K562 (cell line): ENCODE measurements at regions not wholly inside any gene's neighbourhood (a gene's known extent, or its start where the extent isn't known, plus 50 kb on each side); places are given as distances from the start of the nearest gene placed in this dataset.
A peak's percentile ranks its signal among the peaks of the same experiment; 100 is the strongest.

Source experiments
- ATAC-seq: fragments of 200-7000 bp; cut with Tn5 transposase; 3 replicates; pipeline ENCODE4 v1.9.1; 2020; ENCODE audit warnings: moderate library complexity
- BruUV-seq: library from RNA; stranded (reverse); fragments of 400-500 nt; replicated peaks from 2 replicates; lab custom pipeline; 2021; lab: Mats Ljungman, UMichigan
- CTCF ChIA-PET: fragments of 300-600 bp; formaldehyde crosslinking; extraction: SDS; loops from one replicate; lab custom pipeline; 2021; ENCODE audit warnings: low intra/inter-chr PET ratio; lab: Yijun Ruan, JAX
- POLR2A ChIA-PET: fragments of 300-600, 350-650 bp; sonication (Branson Sonifier 250); formaldehyde crosslinking; extraction: SDS; loops from one replicate; lab custom pipeline; 2021; ENCODE audit warnings: antibody characterized with exemption, inconsistent platforms; lab: Yijun Ruan, JAX
- DNase-seq, 4 experiments: peaks; one replicate each; pipeline versions ENCODE4 v3.0.0 to v3.0.0-alpha.2; 2011 to 2018; ENCODE audit warnings: low spot score in 3 of 4, mixed read lengths in 3 of 4; ENCODE audit errors: extremely low read depth in 1 of 4
- FAIRE-seq: peaks from 2 replicates; lab custom pipeline; 2011; peaks lifted over from hg19 to GRCh38; lab: Jason Lieb, UNC
- H2AFZ ChIP-seq: 2 replicates; pipeline ENCODE4 v1.6.0; 2011; ENCODE audit warnings: low read depth, low read length, control low read depth, inconsistent platforms
- H3K27ac ChIP-seq: fragments of 200-600 bp; 3 replicates; pipeline ENCODE4 v1.8.0; 2011; ENCODE audit warnings: low read depth, mild to moderate bottlenecking, control low read depth, inconsistent platforms, low read length, moderate library complexity, mixed read lengths; ENCODE audit errors: extremely low read depth
- H3K27me3 ChIP-seq, 2 experiments: fragments of 300-600 bp in 1 of 2; 2 replicates in 1 of 2; 3 replicates in 1 of 2; pipeline versions ENCODE4 v1.6.0 to v1.8.0; 2011; ENCODE audit warnings: inconsistent platforms in 2 of 2, low read length in 2 of 2, mild to moderate bottlenecking in 1 of 2, mixed read lengths in 1 of 2, moderate library complexity in 1 of 2; ENCODE audit not compliant: control insufficient read depth in 2 of 2, insufficient read depth in 2 of 2
- H3K36me3 ChIP-seq: fragments of 300-600 bp; 3 replicates; pipeline ENCODE4 v1.8.0; 2011; ENCODE audit warnings: mild to moderate bottlenecking, low read length, inconsistent platforms; ENCODE audit not compliant: control insufficient read depth, insufficient read depth
- H3K4me1 ChIP-seq, 2 experiments: fragments of 200-600 bp in 1 of 2; replicated peaks in 1 of 2; 2 replicates in 1 of 2; 3 replicates in 1 of 2; pipeline versions ENCODE4 v1.5.1 to v1.8.0; 2011; ENCODE audit warnings: inconsistent platforms in 2 of 2, low read length in 2 of 2, mild to moderate bottlenecking in 1 of 2, mixed read lengths in 1 of 2, moderate library complexity in 1 of 2; ENCODE audit not compliant: control insufficient read depth in 2 of 2, insufficient read depth in 2 of 2
- H3K4me2 ChIP-seq: 2 replicates; pipeline ENCODE4 v1.6.1; 2011; ENCODE audit warnings: low read length, control low read depth, inconsistent platforms, mixed read lengths; ENCODE audit not compliant: insufficient read depth
- H3K4me3 ChIP-seq: fragments of 200-600 bp; sonication (generic), shearing (Covaris generic); 2 replicates; pipeline ENCODE4 v1.5.1; 2016; ENCODE audit warnings: control low read depth, inconsistent platforms
- H3K79me2 ChIP-seq: fragments of 200-600 bp; 3 replicates; pipeline ENCODE4 v1.8.0; 2011; ENCODE audit warnings: low read length, inconsistent platforms; ENCODE audit not compliant: control insufficient read depth, insufficient read depth
- H3K9ac ChIP-seq, 2 experiments: 2 replicates each; pipeline versions ENCODE4 v1.6.0 to v1.6.1; 2011; ENCODE audit warnings: low read depth in 2 of 2, low read length in 2 of 2, control low read depth in 1 of 2, inconsistent platforms in 1 of 2, mild to moderate bottlenecking in 1 of 2, mixed read lengths in 1 of 2; ENCODE audit not compliant: insufficient read depth in 1 of 2
- H3K9me1 ChIP-seq: one replicate; pipeline ENCODE4 v1.6.0; 2011; ENCODE audit warnings: inconsistent platforms, mild to moderate bottlenecking, low read length, moderate library complexity; ENCODE audit not compliant: control insufficient read depth, insufficient read depth
- H3K9me3 ChIP-seq: replicated peaks from 2 replicates; pipeline ENCODE4 v1.5.1; 2011; ENCODE audit warnings: low read depth, low read length, inconsistent platforms; ENCODE audit not compliant: control insufficient read depth, insufficient read depth
- H4K20me1 ChIP-seq: replicated peaks from 2 replicates; pipeline ENCODE4 v1.6.1; 2011; ENCODE audit warnings: low read length, inconsistent platforms, mixed read lengths; ENCODE audit not compliant: control insufficient read depth, insufficient read depth
- ATF3 ChIP-seq, 2 experiments: fragments of 450-650 bp in 1 of 2; sonication (generic) in 1 of 2; formaldehyde crosslinking in 1 of 2; IDR thresholded peaks in 1 of 2; conservative IDR thresholded peaks in 1 of 2; 2 replicates each; pipeline versions ENCODE4 v1.6.1 to v1.8.1; 2016 to 2023; ENCODE audit warnings: mild to moderate bottlenecking in 2 of 2, moderate library complexity in 2 of 2, inconsistent platforms in 1 of 2, missing genetic modification reagents in 1 of 2
- CEBPB ChIP-seq: fragments of 450-650 bp; IDR thresholded peaks from 2 replicates; pipeline ENCODE4 v1.6.1; 2016; ENCODE audit warnings: missing genetic modification characterization, missing compliant biosample characterization
- CEBPG ChIP-seq, 3 experiments: fragments of 200-800 bp in 1 of 3; sonication (Bioruptor generic) in 1 of 3; sonication (generic) in 1 of 3; formaldehyde crosslinking in 1 of 3; IDR thresholded peaks in 2 of 3; conservative IDR thresholded peaks in 1 of 3; 2 replicates each; pipeline versions ENCODE4 v1.6.1 to v1.8.0; 2016 to 2022; ENCODE audit warnings: missing compliant biosample characterization in 2 of 3, missing genetic modification characterization in 2 of 3, mild to moderate bottlenecking in 1 of 3, missing genetic modification reagents in 1 of 3
- CEBPZ ChIP-seq: fragments of 150-350 bp; IDR thresholded peaks from 2 replicates; pipeline ENCODE4 v1.6.1; 2014; ENCODE audit warnings: low read depth, mild to moderate bottlenecking, low read length, borderline replicate concordance
- HDAC2 ChIP-seq: fragments of 450-650 bp; IDR thresholded peaks from 2 replicates; pipeline ENCODE4 v1.6.1; 2016; ENCODE audit warnings: mild to moderate bottlenecking
- HDGF ChIP-seq: fragments of 450-650 bp; IDR thresholded peaks from 2 replicates; pipeline ENCODE4 v1.6.1; 2016
- HMGN3 ChIP-seq: IDR thresholded peaks from 2 replicates; pipeline ENCODE4 v1.6.1; 2011; ENCODE audit warnings: borderline replicate concordance, low read depth, mild to moderate bottlenecking, mixed read lengths, low read length; ENCODE audit not compliant: insufficient read length; ENCODE audit errors: extremely low read depth
- KAT7 ChIP-seq: sonication (generic); formaldehyde crosslinking; IDR thresholded peaks from 2 replicates; pipeline ENCODE4 v1.8.0; 2022; ENCODE audit warnings: missing genetic modification reagents, mild to moderate bottlenecking, borderline replicate concordance
- MNT ChIP-seq, 2 experiments: fragments of 450-650 bp; conservative IDR thresholded peaks; 2 replicates each; pipeline ENCODE4 v1.6.1; 2017; ENCODE audit warnings: mild to moderate bottlenecking in 2 of 2, moderate library complexity in 2 of 2
- MYC ChIP-seq, 2 experiments: fragments of 250-450 bp in 1 of 2; sonication (Bioruptor Pico) in 1 of 2; IDR thresholded peaks; 2 replicates each; pipeline versions ENCODE4 v1.5.1 to v1.6.1; 2012 to 2021; ENCODE audit warnings: low read depth in 2 of 2, borderline replicate concordance in 1 of 2, improper control_type of control experiment in 1 of 2, low read length in 1 of 2, mild to moderate bottlenecking in 1 of 2, moderate library complexity in 1 of 2
- NR2C1 ChIP-seq, 2 experiments: fragments of 450-650 bp; IDR thresholded peaks; 2 replicates each; pipeline ENCODE4 v1.6.1; 2017; ENCODE audit warnings: mild to moderate bottlenecking in 2 of 2, antibody characterized with exemption in 1 of 2, inconsistent platforms in 1 of 2, missing compliant biosample characterization in 1 of 2, missing genetic modification characterization in 1 of 2
- NR2C2 ChIP-seq, 2 experiments: fragments of 200-800 bp in 1 of 2; sonication (Bioruptor generic) in 1 of 2; sonication (generic) in 1 of 2; formaldehyde crosslinking in 1 of 2; IDR thresholded peaks; 2 replicates each; pipeline versions ENCODE4 v1.6.1 to v1.8.0; 2016 to 2022; ENCODE audit warnings: mild to moderate bottlenecking in 1 of 2, missing compliant biosample characterization in 1 of 2, missing genetic modification characterization in 1 of 2, missing genetic modification reagents in 1 of 2
- TRIM24 ChIP-seq, 2 experiments: fragments of 450-650 bp; IDR thresholded peaks; 2 replicates each; pipeline ENCODE4 v1.6.1; 2016
- ZFP1 ChIP-seq: fragments of 450-650 bp; formaldehyde crosslinking; IDR thresholded peaks from 2 replicates; pipeline ENCODE4 v1.4.0; 2020; ENCODE audit warnings: mild to moderate bottlenecking, mixed read lengths
- WGBS: fragments of 100-300 bp; shearing (Covaris generic); methylation state at CpG from one replicate; pipeline ENCODE4 v1.1.6; 2016; ENCODE audit warnings: low coverage, mixed read lengths; ENCODE audit not compliant: insufficient coverage; ENCODE audit errors: missing lambda C conversion rate; 5-methylcytosine and 5-hydroxymethylcytosine counted together
- in situ Hi-C: fragments of 300-500 bp; cut with MboI; formaldehyde crosslinking; loops from 4 replicates; pipeline ENCODE4 v1.15.0; 2018; ENCODE audit warnings: inconsistent platforms, mixed read lengths
- intact Hi-C: fragments of 100-400 bp; cut with micrococcal nuclease; formaldehyde crosslinking; loops from 2 replicates; pipeline ENCODE4 v1.14.2; 2022

GRCh38 chr4:138961664-138962063, 53.9 kb upstream of the NOCT start:
- H3K79me2 ChIP-seq, result no peaks in the 10 kb centered on the region
- no peak overlapping the region for H3K4me3 ChIP-seq
- H2AFZ ChIP-seq, result no peak overlapping the region
- FAIRE-seq, result no peak
- no peak for DNase-seq
- WGBS, result 11% methylated on average over 1 of the region's 1 CpG
- no peaks in the 10 kb centered on the region for H3K36me3 ChIP-seq
- H3K27me3 ChIP-seq, result peaks cover 2 to 4% of the 10 kb centered on the region in 2 experiments; a peak in 2 of 5 replicates
- intact Hi-C loops (no loop called here), in situ Hi-C loops (no loop called here)
- H3K9me3 ChIP-seq, result no peaks in the 10 kb centered on the region
- ChIA-PET CTCF (no interaction called here), POLR2A (no interaction called here)
- no peaks in the 10 kb centered on the region for H4K20me1 ChIP-seq
- no peaks in the 10 kb centered on the region for H3K4me1 ChIP-seq
- no peak overlapping the region for H3K27ac ChIP-seq
- TF ChIP-seq KAT7 (CRISPR knock-in tag) (no peak), MYC (IDR thresholded peaks at IDR 0.05; ENCODE audit: low read depth, low read length) (0 out of 2 replicates have a peak, but pooled peaks have one; percentile 26), MYC (CRISPR knock-in tag; IDR thresholded peaks at IDR 0.05; ENCODE audit: borderline replicate concordance, low read depth) (no peak), HDGF (no peak), HMGN3 (no peak), NR2C2 (CRISPR knock-in tag; IDR thresholded peaks at IDR 0.05) (no peak), NR2C2 (tag; IDR thresholded peaks at IDR 0.05) (peak; percentile 50), ATF3 (IDR thresholded peaks at IDR 0.05) (peak; percentile 52; the same call in 1 of the 2 replicates), ATF3 (CRISPR knock-in tag; conservative IDR thresholded peaks at IDR 0.05) (no peak), CEBPG (CRISPR knock-in tag; IDR thresholded peaks at IDR 0.05) (peak; percentile 66; the same call in 1 of the 2 replicates), CEBPG (tag; conservative IDR thresholded peaks at IDR 0.05 in 1 of 2, IDR thresholded peaks at IDR 0.05 in 1 of 2) (peak in 1 of 2 experiments; percentile 55; a peak in 1 of 4 replicates), TRIM24 (IDR thresholded peaks at IDR 0.05) (peak in 1 of 2 experiments; percentile 14; a peak in 1 of 4 replicates), HDAC2 (no peak), ZFP1 (CRISPR knock-in tag) (no peak), MNT (conservative IDR thresholded peaks at IDR 0.05) (no peak), CEBPZ (no peak), CEBPB (0 out of 2 replicates have a peak, but pooled peaks have one; percentile 13), NR2C1 (IDR thresholded peaks at IDR 0.05) (peak; percentile 75; the same call in 1 of the 2 replicates), NR2C1 (tag; IDR thresholded peaks at IDR 0.05) (peak; percentile 74)
- H3K4me2 ChIP-seq, result no peak overlapping the region
- BruUV-seq, result no TSS peak
- peak; percentile 45 for ATAC-seq
- H3K9me1 ChIP-seq, result no peaks in the 10 kb centered on the region
- H3K9ac ChIP-seq, result no peak overlapping the region
